NCI-H146 (cell line): ENCODE measurements at regions not wholly inside any gene's neighbourhood (a gene's known extent, or its start where the extent isn't known, plus 50 kb on each side); places are given as distances from the start of the nearest gene placed in this dataset.
"Not testable (repeated sequence)": the region's sequence is repeated elsewhere in the genome, so short reads cannot be mapped to it uniquely, and the experiment has no call there.

Source experiments
- DNase-seq: peaks from one replicate; lab custom pipeline; 2025; lab: John Stamatoyannopoulos, UW

GRCh38 chr3:55156851-55157650 is 229.2 kb upstream of the LRTM1 start:
- no peak for DNase-seq

- DNase-seq, result no peak
These were observed 220.2 kb upstream of the LRTM1 start for GRCh38 chr3:55147856-55148720.

- no peak for DNase-seq
These were observed 219.5 kb upstream of the LRTM1 start for GRCh38 chr3:55147406-55147805.

- no peak for DNase-seq
These were observed 218.4 kb upstream of the LRTM1 start for GRCh38 chr3:55146216-55146615.

GRCh38 chr3:55144015-55144673 is 216.3 kb upstream of the LRTM1 start:
- DNase-seq, result no peak

GRCh38 chr3:55143336-55143735 is 215.5 kb upstream of the LRTM1 start:
- DNase-seq, result no peak

GRCh38 chr3:55136291-55136690 is 208.4 kb upstream of the LRTM1 start:
- not testable (repeated sequence) for DNase-seq

- peak; percentile 68 for DNase-seq
These were observed 200.5 kb upstream of the LRTM1 start for GRCh38 chr3:55128225-55128823.

GRCh38 chr3:55127565-55127964 is 199.7 kb upstream of the LRTM1 start:
- no peak for DNase-seq

- DNase-seq, result no peak
These were observed 196.5 kb upstream of the LRTM1 start for GRCh38 chr3:55124371-55124770.
